ENCODE measurements at regions not wholly inside any gene's neighbourhood (a gene's known extent, or its start where the extent isn't known, plus 50 kb on each side); places are given as distances from the start of the nearest gene placed in this dataset.
A peak's percentile ranks its signal among the peaks of the same experiment; 100 is the strongest.

- 36 to 44% methylated on average over 3 of the region's 3 CpGs for WGBS, 2 donors
- Histone ChIP-seq H3K27ac (peak overlapping the region in 2 of 4 donors; percentile 7 to 10), H3K4me3 (no peak overlapping the region), H3K9me3 (no peaks in the 10 kb centered on the region), H3K27me3 (no peaks in the 10 kb centered on the region), H3K4me1 (peaks cover 26% of the 10 kb centered on the region), H3K36me3 (replicated peaks in 1 of 2; ENCODE audit: insufficient read depth in 1 of 2, low read depth in 2 of 2) (no peaks in the 10 kb centered on the region)
- TF ChIP-seq CTCF (IDR thresholded peaks at IDR 0.05), result peak in 4 of 7 experiments; percentile 23 to 40 (median 32)
- TF ChIP-seq POLR2A (IDR thresholded peaks at IDR 0.05), result no peak
- peak in 2 of 4 donors; percentile 25 to 40 for DNase-seq
- peak; percentile 60 for ATAC-seq
- intact Hi-C loops (cut with DNase I), result no loop called here
Observed at GRCh38 chr21:28235169-28235895, 757.3 kb downstream of the LTN1 start.

- DNase-seq (no peak), ATAC-seq (no peak)
- Histone ChIP-seq H3K27me3 (no peaks in the 10 kb centered on the region), H3K36me3 (replicated peaks in 1 of 2; ENCODE audit: insufficient read depth in 1 of 2, low read depth in 2 of 2) (no peaks in the 10 kb centered on the region), H3K4me3 (no peak overlapping the region), H3K4me1 (peaks cover 18% of the 10 kb centered on the region), H3K27ac (no peak overlapping the region), H3K9me3 (no peaks in the 10 kb centered on the region)
- WGBS, 2 donors, result 88 to 100% methylated on average over 2 to 5 of the region's 5 CpGs
- intact Hi-C loops (cut with DNase I), result no loop called here
- TF ChIP-seq POLR2A (IDR thresholded peaks at IDR 0.05), result no peak
- TF ChIP-seq CTCF (IDR thresholded peaks at IDR 0.05), result no peak
Observed at GRCh38 chr21:28234326-28234725, 758.4 kb downstream of the LTN1 start.

- Histone ChIP-seq H3K4me3 (no peak overlapping the region), H3K27me3 (no peaks in the 10 kb centered on the region), H3K9me3 (no peaks in the 10 kb centered on the region), H3K36me3 (replicated peaks in 1 of 2; ENCODE audit: insufficient read depth in 1 of 2, low read depth in 2 of 2) (no peaks in the 10 kb centered on the region), H3K27ac (no peak overlapping the region), H3K4me1 (peaks cover 11% of the 10 kb centered on the region)
- DNase-seq (no peak), ATAC-seq (no peak)
- intact Hi-C loops (cut with DNase I), result no loop called here
- TF ChIP-seq CTCF (IDR thresholded peaks at IDR 0.05) (no peak), POLR2A (IDR thresholded peaks at IDR 0.05) (no peak)
- 65 to 71% methylated on average over 9 of the region's 9 CpGs for WGBS, 2 donors
Observed at GRCh38 chr21:28233536-28234220, 759.0 kb downstream of the LTN1 start.

GRCh38 chr21:28230559-28230958 lies 762.1 kb downstream of the LTN1 start:
- intact Hi-C loops (cut with DNase I), result no loop called here
- DNase-seq, result no peak
- Histone ChIP-seq H3K27me3 (no peaks in the 10 kb centered on the region), H3K27ac (no peak overlapping the region), H3K4me3 (no peak overlapping the region), H3K9me3 (no peaks in the 10 kb centered on the region), H3K36me3 (replicated peaks in 1 of 2; ENCODE audit: insufficient read depth in 1 of 2, low read depth in 2 of 2) (no peaks in the 10 kb centered on the region), H3K4me1 (peaks cover 6% of the 10 kb centered on the region)
- TF ChIP-seq POLR2A (IDR thresholded peaks at IDR 0.05), result no peak
- no peak for TF ChIP-seq CTCF (IDR thresholded peaks at IDR 0.05)
- ATAC-seq, result no peak
- 28 to 42% methylated on average over 1 of the region's 1 CpG for WGBS, 2 donors
